T-cell (primary cell): ENCODE measurements at regions not wholly inside any gene's neighbourhood (a gene's known extent, or its start where the extent isn't known, plus 50 kb on each side); places are given as distances from the start of the nearest gene placed in this dataset.

Experiments used
- ATAC-seq, 4 experiments: fragments of 200-7000 bp in 3 of 4; fragments of 150-1000 bp in 1 of 4; cut with Tn5 transposase; replicated peaks in 1 of 4; 1 replicate in 3 of 4; 2 replicates in 1 of 4; pipeline ENCODE4 v1.10.0; 2021; ENCODE audit warnings: moderate library complexity in 3 of 4, mild to moderate bottlenecking in 2 of 4, moderate number of reproducible peaks in 1 of 4
- CTCF ChIA-PET, 2 donors: fragments of 300-600 bp; sonication (Branson Sonifier 250); formaldehyde crosslinking; loops; one replicate each; lab custom pipeline; 2022; ENCODE audit warnings: antibody characterized with exemption in 2 of 2; lab: Charles Lee
- POLR2A ChIA-PET, 2 donors: fragments of 300-600 bp; sonication (Branson Sonifier 250); formaldehyde crosslinking; loops; one replicate each; lab custom pipeline; 2022; ENCODE audit warnings: antibody characterized with exemption in 2 of 2; lab: Charles Lee
- DNase-seq, 35 experiments: peaks; one replicate each; pipeline versions ENCODE4 v3.0.0 to v3.0.0-alpha.2; 2013 to 2023
- H3K27ac ChIP-seq: one replicate; pipeline ENCODE4 v1.5.1; 2013; ENCODE audit warnings: low read length
- H3K27me3 ChIP-seq, 2 experiments: replicated peaks in 1 of 2; 1 replicate in 1 of 2; 2 replicates in 1 of 2; pipeline versions ENCODE4 v1.6.1 to v1.7.0; 2013; ENCODE audit warnings: low read length in 1 of 2, mixed read lengths in 1 of 2; ENCODE audit not compliant: control insufficient read depth in 2 of 2, insufficient read depth in 2 of 2; ENCODE audit errors: extremely low read depth in 1 of 2
- H3K36me3 ChIP-seq, 2 donors: 1 replicate in 1 of 2; 2 replicates in 1 of 2; pipeline versions ENCODE4 v1.6.1 to v1.7.0; 2013; ENCODE audit warnings: low read length in 1 of 2; ENCODE audit not compliant: control insufficient read depth in 2 of 2, insufficient read depth in 1 of 2; ENCODE audit errors: extremely low read depth in 1 of 2
- H3K4me1 ChIP-seq, 2 experiments: 1 replicate in 1 of 2; 2 replicates in 1 of 2; pipeline versions ENCODE4 v1.6.1 to v1.7.0; 2013; ENCODE audit warnings: low read length in 2 of 2, mixed read lengths in 1 of 2; ENCODE audit not compliant: insufficient read depth in 2 of 2, control insufficient read depth in 1 of 2; ENCODE audit errors: extremely low read depth in 1 of 2
- H3K4me3 ChIP-seq, 2 donors: 1 replicate in 1 of 2; 2 replicates in 1 of 2; pipeline versions ENCODE4 v1.5.1 to v1.7.0; 2013; ENCODE audit warnings: mild to moderate bottlenecking in 2 of 2, low read length in 1 of 2, moderate library complexity in 1 of 2; ENCODE audit not compliant: control insufficient read depth in 1 of 2; ENCODE audit errors: extremely low read depth in 1 of 2
- H3K9me3 ChIP-seq: 2 replicates; pipeline ENCODE4 v1.7.0; 2013
- H3K27ac Mint-ChIP-seq, 2 donors: one replicate each; pipeline ENCODE4 v1.8.0; 2020 to 2021; ENCODE audit warnings: mild to moderate bottlenecking in 2 of 2, mixed read lengths in 2 of 2
- H3K27me3 Mint-ChIP-seq, 2 donors: one replicate each; pipeline ENCODE4 v1.8.0; 2021 to 2022; ENCODE audit warnings: mixed read lengths in 2 of 2
- H3K36me3 Mint-ChIP-seq: one replicate; pipeline ENCODE4 v1.8.0; 2021; ENCODE audit warnings: mixed read lengths
- H3K4me1 Mint-ChIP-seq, 3 donors: one replicate each; pipeline ENCODE4 v1.8.0; 2020 to 2022; ENCODE audit warnings: mixed read lengths in 3 of 3, mild to moderate bottlenecking in 1 of 3
- H3K4me3 Mint-ChIP-seq, 3 donors: one replicate each; pipeline ENCODE4 v1.8.0; 2020 to 2022; ENCODE audit warnings: mild to moderate bottlenecking in 3 of 3, mixed read lengths in 3 of 3, moderate library complexity in 3 of 3
- H3K9me3 Mint-ChIP-seq, 3 donors: one replicate each; pipeline ENCODE4 v1.8.0; 2020 to 2022; ENCODE audit warnings: mixed read lengths in 3 of 3
- WGBS: methylation state at CpG from one replicate; pipeline ENCODE4 v1.1.5; 2013; ENCODE audit warnings: missing lambda C conversion rate; ENCODE audit not compliant: insufficient coverage; 5-methylcytosine and 5-hydroxymethylcytosine counted together

DNA sequence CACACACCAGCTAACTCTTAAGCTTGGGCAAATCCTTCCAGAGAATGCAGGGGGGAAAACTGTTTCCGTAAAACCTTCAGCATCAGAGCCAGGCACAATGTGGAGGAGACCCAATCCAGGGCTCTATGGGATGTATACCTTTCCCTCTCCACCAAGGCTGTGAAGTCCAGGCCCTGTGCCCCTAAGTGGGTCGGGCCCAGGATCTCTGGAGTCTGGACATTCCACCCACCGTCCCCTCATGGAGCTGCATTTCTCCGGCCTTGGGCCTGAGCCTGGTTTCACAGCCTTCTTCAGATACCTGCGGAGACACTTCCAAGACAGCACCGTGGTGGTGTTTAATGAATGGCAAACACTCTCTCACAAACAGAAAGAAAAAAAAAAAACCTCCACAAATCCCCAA, 186.2 kb downstream of the URI1 start:
- H3K36me3 ChIP-seq, result no peaks in the 10 kb centered on the region
- Mint-ChIP-seq H3K36me3 (no peaks in the 10 kb centered on the region), H3K4me1 (no peaks in the 10 kb centered on the region), H3K27me3 (peaks cover 0 to 9% of the 10 kb centered on the region in 2 donors), H3K9me3 (peaks cover 0 to 5% (median 4%) of the 10 kb centered on the region in 3 donors), H3K4me3 (no peak overlapping the region), H3K27ac (no peak overlapping the region)
- ATAC-seq (no peak), DNase-seq (no peak)
- 71% methylated on average over 3 of the region's 6 CpGs for WGBS
- H3K4me3 ChIP-seq, result no peak overlapping the region
- CTCF ChIA-PET, result no interaction called here
- no peaks in the 10 kb centered on the region for H3K4me1 ChIP-seq
- POLR2A ChIA-PET, result no interaction called here
- H3K27me3 ChIP-seq, result peaks cover 0 to 26% of the 10 kb centered on the region in 2 experiments
- H3K9me3 ChIP-seq, result no peaks in the 10 kb centered on the region
- H3K27ac ChIP-seq, result no peak overlapping the region

DNA sequence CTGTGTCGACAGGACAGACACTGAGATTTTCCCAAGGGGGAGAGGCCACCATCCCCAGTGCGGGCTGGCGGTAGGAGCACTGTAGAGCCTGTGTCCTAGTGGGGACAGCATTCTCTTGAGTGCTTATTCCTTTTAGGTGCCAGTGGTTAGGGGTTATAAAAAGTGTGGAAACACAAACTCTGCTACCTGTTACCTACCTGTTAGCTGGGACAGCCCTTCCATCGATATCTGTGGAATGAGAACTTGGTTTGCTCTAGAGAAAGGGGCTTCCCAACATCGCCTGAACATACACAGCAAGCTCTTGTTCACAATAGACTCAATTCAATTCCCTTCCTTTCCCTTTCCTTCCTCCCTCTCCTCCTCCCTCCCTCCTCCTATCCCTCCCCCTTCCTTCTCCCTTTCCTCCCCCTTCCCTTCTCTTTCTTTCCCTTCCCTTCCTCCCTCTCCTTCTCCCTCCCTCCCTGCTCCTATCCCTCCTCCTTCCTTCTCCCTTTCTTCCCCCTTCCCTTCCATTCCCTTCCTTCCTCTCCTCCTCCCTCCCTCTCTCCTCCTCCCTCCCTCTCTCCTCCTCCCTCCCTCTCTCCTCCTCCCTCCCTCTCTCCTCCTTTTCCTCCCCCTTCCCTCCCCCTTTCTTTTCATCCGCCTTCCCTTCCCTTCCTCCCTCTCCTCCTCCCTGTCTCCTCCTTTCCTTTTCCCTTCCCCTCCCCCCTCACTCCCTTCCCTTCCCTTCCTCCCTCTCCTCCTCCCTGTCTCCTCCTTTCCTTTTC, 188.5 kb downstream of the URI1 start:
- no peak for DNase-seq
- ATAC-seq, result no peak
- Histone ChIP-seq H3K4me1 (no peaks in the 10 kb centered on the region), H3K27ac (no peak overlapping the region), H3K4me3 (no peak overlapping the region), H3K9me3 (no peaks in the 10 kb centered on the region), H3K27me3 (peaks cover 0 to 15% of the 10 kb centered on the region in 2 experiments), H3K36me3 (no peaks in the 10 kb centered on the region)
- H3K36me3 Mint-ChIP-seq, result no peaks in the 10 kb centered on the region
- CTCF ChIA-PET, result no interaction called here
- no peak overlapping the region for H3K27ac Mint-ChIP-seq
- 88% methylated on average over 4 of the region's 6 CpGs for WGBS
- peaks cover 0 to 5% (median 4%) of the 10 kb centered on the region in 3 donors for H3K9me3 Mint-ChIP-seq
- POLR2A ChIA-PET, result no interaction called here
- no peak overlapping the region for H3K4me3 Mint-ChIP-seq
- H3K4me1 Mint-ChIP-seq, result no peaks in the 10 kb centered on the region
- H3K27me3 Mint-ChIP-seq, result peaks cover 2 to 14% of the 10 kb centered on the region in 2 donors

DNA sequence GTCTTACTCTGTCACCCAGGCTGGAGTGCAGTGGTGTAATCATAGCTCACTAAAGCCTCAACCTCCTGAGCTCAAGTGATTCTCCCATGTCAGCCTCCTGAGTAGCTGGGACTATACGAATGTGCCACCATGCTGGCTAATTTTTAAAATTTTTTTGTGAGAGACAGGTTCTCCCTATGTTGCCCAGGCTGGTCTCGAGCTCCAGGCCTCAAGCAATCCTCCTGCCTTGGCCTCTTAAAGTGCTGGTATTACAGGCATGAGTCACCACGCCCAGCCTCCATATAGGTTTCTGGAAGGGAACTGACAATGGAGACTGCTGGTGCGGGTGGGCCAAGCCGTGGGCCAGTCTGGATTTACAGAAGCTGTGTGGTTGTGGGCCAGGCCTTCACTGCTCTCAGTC, 189.2 kb downstream of the URI1 start:
- Histone ChIP-seq H3K27me3 (peaks cover 0 to 15% of the 10 kb centered on the region in 2 experiments), H3K27ac (no peak overlapping the region), H3K9me3 (no peaks in the 10 kb centered on the region), H3K4me3 (no peak overlapping the region), H3K36me3 (no peaks in the 10 kb centered on the region), H3K4me1 (no peaks in the 10 kb centered on the region)
- CTCF ChIA-PET, result no interaction called here
- POLR2A ChIA-PET, result no interaction called here
- ATAC-seq (no peak), DNase-seq (no peak)
- H3K4me1 Mint-ChIP-seq, result no peaks in the 10 kb centered on the region
- H3K27me3 Mint-ChIP-seq, result peaks cover 2 to 14% of the 10 kb centered on the region in 2 donors
- H3K36me3 Mint-ChIP-seq, result no peaks in the 10 kb centered on the region
- no peak overlapping the region for H3K27ac Mint-ChIP-seq
- 77% methylated on average over 4 of the region's 5 CpGs for WGBS
- H3K4me3 Mint-ChIP-seq, result no peak overlapping the region
- peaks cover 0 to 5% (median 4%) of the 10 kb centered on the region in 3 donors for H3K9me3 Mint-ChIP-seq

- 83% methylated on average over 2 of the region's 8 CpGs for WGBS
- peaks cover 0 to 5% (median 4%) of the 10 kb centered on the region in 3 donors for H3K9me3 Mint-ChIP-seq
- peaks cover 2 to 14% of the 10 kb centered on the region in 2 donors for H3K27me3 Mint-ChIP-seq
- H3K9me3 ChIP-seq, result no peaks in the 10 kb centered on the region
- no peak overlapping the region for H3K27ac ChIP-seq
- H3K36me3 Mint-ChIP-seq, result no peaks in the 10 kb centered on the region
- DNase-seq (no peak), ATAC-seq (no peak)
- ChIA-PET CTCF (interaction anchor here in 1 of 2 donors (0.6 kb wide), 1 partner anchor 12 kb away, joined by 3 read pairs; no protein-coding TSS in a partner anchor), POLR2A (no interaction called here)
- H3K36me3 ChIP-seq, result no peaks in the 10 kb centered on the region
- H3K27ac Mint-ChIP-seq, result no peak overlapping the region
- no peak overlapping the region for H3K4me3 Mint-ChIP-seq
- H3K4me1 Mint-ChIP-seq, result no peaks in the 10 kb centered on the region
- H3K4me3 ChIP-seq, result no peak overlapping the region
- H3K27me3 ChIP-seq, result peaks cover 0 to 13% of the 10 kb centered on the region in 2 experiments
- no peaks in the 10 kb centered on the region for H3K4me1 ChIP-seq
Measured at GRCh38 chr19:30131722-30132291, 189.8 kb downstream of the URI1 start.

- ATAC-seq (no peak), DNase-seq (no peak)
- H3K9me3 ChIP-seq, result no peaks in the 10 kb centered on the region
- Mint-ChIP-seq H3K4me1 (no peaks in the 10 kb centered on the region), H3K4me3 (no peak overlapping the region), H3K27me3 (peaks cover 2 to 14% of the 10 kb centered on the region in 2 donors), H3K27ac (no peak overlapping the region), H3K36me3 (no peaks in the 10 kb centered on the region), H3K9me3 (peaks cover 0 to 5% (median 4%) of the 10 kb centered on the region in 3 donors)
- POLR2A ChIA-PET, result no interaction called here
- H3K36me3 ChIP-seq, result no peaks in the 10 kb centered on the region
- no peak overlapping the region for H3K27ac ChIP-seq
- CTCF ChIA-PET, result interaction anchor here in 1 of 2 donors (0.6 kb wide), 1 partner anchor 12 kb away, joined by 3 read pairs; no protein-coding TSS in a partner anchor
- no peaks in the 10 kb centered on the region for H3K4me1 ChIP-seq
- H3K4me3 ChIP-seq, result no peak overlapping the region
- peaks cover 0 to 13% of the 10 kb centered on the region in 2 experiments for H3K27me3 ChIP-seq
- WGBS, result 80% methylated on average over 16 of the region's 16 CpGs
Measured at GRCh38 chr19:30132343-30133075, 190.5 kb downstream of the URI1 start.

DNA sequence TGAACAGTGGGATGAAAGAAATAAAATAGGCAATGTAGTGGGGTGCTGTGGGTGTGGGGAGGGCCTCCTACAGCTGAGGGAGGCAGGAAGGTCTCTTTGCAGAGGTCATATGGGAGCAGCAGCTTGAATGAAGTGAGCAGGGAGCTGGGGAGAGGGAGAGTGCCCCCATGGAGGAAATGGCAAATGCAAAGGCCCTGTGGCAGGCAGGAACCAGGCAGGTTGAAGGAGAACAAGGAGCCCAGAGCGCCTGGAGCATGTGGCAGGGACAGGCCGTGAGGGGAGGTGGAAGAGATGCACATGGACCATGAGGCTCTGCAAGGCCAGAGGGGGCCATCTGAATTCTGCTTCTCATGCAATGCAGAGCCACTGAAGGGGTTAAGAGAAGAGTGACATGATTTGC, 191.8 kb downstream of the URI1 start:
- Histone ChIP-seq H3K4me3 (no peak overlapping the region), H3K27ac (no peak overlapping the region), H3K4me1 (no peaks in the 10 kb centered on the region), H3K27me3 (peaks cover 0 to 13% of the 10 kb centered on the region in 2 experiments), H3K9me3 (no peaks in the 10 kb centered on the region), H3K36me3 (no peaks in the 10 kb centered on the region)
- no peak overlapping the region for H3K4me3 Mint-ChIP-seq
- H3K27me3 Mint-ChIP-seq, result peaks cover 2 to 14% of the 10 kb centered on the region in 2 donors
- no peaks in the 10 kb centered on the region for H3K36me3 Mint-ChIP-seq
- POLR2A ChIA-PET, result no interaction called here
- CTCF ChIA-PET, result no interaction called here
- peaks cover 0 to 5% (median 4%) of the 10 kb centered on the region in 3 donors for H3K9me3 Mint-ChIP-seq
- no peak for DNase-seq
- WGBS, result 91% methylated on average over 2 of the region's 2 CpGs
- no peaks in the 10 kb centered on the region for H3K4me1 Mint-ChIP-seq
- ATAC-seq, result no peak
- H3K27ac Mint-ChIP-seq, result no peak overlapping the region
